ENCODE measurements at regions not wholly inside any gene's neighbourhood (a gene's known extent, or its start where the extent isn't known, plus 50 kb on each side); places are given as distances from the start of the nearest gene placed in this dataset.

DNA sequence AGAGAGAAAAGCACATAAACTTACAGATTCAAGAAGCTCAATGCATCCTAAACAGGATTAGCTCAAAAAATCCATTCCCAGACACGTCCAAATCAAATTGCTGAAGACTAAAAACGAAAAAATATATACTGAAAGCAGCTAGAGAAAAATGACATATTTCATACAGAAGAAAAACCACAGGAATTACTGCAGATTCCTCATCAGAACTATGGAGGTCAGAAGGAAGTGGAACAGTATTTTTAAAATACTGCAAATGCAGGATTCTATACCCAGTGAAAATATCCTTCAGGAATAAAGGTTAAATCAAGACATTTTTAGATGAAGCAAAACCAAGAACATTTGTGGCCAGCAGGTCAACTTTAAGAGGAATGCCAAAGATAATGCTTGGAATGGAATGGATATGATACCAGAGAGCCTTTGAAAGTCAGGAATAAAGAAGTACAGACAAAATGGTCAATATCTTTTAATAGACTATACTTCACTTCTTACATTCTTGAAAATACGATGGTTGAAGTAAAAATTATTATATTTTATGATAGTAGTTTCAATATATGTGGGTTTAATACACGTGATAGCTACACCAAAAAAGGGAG lies 352.9 kb downstream of the CTTN start:
- TF ChIP-seq, protein P1, sequence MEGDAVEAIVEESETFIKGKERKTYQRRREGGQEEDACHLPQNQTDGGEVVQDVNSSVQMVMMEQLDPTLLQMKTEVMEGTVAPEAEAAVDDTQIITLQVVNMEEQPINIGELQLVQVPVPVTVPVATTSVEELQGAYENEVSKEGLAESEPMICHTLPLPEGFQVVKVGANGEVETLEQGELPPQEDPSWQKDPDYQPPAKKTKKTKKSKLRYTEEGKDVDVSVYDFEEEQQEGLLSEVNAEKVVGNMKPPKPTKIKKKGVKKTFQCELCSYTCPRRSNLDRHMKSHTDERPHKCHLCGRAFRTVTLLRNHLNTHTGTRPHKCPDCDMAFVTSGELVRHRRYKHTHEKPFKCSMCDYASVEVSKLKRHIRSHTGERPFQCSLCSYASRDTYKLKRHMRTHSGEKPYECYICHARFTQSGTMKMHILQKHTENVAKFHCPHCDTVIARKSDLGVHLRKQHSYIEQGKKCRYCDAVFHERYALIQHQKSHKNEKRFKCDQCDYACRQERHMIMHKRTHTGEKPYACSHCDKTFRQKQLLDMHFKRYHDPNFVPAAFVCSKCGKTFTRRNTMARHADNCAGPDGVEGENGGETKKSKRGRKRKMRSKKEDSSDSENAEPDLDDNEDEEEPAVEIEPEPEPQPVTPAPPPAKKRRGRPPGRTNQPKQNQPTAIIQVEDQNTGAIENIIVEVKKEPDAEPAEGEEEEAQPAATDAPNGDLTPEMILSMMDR (IDR thresholded peaks at IDR 0.05): no peak
- TF ChIP-seq POLR2A (IDR thresholded peaks at IDR 0.05): no peak
